ENCODE measurements at regions not wholly inside any gene's neighbourhood (a gene's known extent, or its start where the extent isn't known, plus 50 kb on each side); places are given as distances from the start of the nearest gene placed in this dataset.
"Not testable (repeated sequence)": the region's sequence is repeated elsewhere in the genome, so short reads cannot be mapped to it uniquely, and the experiment has no call there.

DNA sequence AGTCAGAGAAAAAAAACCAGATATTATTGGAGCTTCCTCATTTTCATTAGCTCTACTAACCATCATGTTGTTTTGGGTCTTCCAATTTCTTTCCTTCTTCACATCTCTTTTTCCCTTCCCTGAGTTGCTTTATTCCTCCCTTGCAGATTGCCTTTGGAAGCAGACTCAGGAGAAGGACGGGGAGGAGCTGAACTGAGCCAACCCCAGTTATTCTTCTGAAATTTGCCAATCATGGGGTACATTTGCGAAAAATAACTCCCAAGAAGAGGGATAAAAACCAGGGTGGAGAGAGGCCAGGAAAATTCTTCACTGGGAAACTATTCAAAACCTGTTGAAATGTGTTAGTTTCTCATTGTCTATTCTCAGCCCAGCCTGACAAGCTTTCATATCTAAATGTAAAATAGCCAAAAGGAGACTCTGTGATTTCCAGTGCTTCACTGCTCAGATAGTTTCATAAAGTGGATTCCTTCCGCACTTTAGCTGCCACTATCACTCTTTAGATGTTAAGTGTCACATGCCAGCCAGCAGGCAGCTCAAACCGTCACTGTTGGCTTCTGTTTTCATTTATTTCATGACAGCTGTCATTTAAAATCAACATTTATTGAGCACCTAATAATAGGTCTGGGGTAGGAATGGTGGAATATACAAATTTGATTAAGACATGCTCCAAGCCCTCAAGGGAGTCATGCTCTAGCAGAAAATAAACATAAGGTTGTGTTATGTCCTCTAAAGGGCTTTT is 204.5 kb downstream of the SREK1 start:
- no peak for DNase-seq (ENCODE audit: low spot score)

DNA sequence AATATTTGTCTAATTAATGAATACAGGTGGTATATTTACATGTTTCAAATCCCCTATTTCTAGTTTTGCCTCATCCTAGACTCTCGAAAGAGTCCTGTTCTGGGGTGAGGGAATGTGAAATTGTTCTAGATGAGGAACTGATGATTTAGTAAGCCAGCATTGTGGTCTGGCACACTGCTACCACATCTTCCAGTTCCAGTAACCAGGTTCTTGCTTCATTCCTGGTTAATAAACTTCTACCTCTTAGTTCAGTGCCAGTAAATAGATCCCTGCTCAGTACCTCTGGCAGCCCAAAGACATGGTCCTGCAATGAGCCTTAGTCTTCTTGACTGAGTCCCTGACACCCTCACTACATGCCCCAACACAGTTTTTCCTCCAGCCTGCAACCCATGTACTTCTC is 207.7 kb downstream of the SREK1 start:
- no peak for DNase-seq (ENCODE audit: low spot score)

DNA sequence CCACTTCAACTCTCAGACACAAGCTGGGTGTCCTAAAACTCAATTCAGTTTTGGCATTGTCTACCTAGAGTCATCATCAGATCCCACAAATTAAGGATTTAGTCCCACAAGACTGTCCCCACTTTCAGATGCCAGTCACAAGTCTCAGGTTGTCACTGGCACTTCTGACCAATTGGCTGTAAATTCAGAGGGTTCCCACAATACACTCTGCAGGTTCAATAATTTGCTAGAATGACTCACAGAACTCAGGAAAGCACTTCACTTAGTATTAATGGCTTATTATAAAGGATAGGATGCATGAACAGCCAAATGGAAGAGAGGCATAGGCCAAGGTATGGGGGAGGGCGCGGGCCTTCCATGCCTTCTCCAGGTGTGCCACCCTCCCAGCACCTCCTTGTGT is 209.1 kb downstream of the SREK1 start:
- no peak for DNase-seq (ENCODE audit: low spot score)

DNA sequence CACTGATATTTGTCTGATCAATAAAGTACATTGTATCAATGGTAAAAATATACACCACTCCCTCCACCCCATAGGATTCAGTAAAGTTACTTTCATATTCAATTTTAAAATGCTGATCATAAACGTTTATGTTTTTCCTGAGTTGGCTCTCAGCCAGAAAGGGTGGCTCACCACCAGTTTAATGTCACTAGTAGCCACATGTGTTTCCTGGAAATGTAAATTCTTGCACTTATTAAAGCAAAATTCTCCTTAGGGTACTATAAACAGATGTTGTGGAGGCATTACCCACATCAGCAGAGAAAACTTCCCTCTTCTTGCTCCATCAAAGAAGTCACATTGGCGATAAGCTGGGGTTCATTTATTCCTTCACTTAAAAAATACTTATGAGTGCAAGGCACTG is 210.3 kb downstream of the SREK1 start:
- no peak for DNase-seq (ENCODE audit: low spot score)

DNA sequence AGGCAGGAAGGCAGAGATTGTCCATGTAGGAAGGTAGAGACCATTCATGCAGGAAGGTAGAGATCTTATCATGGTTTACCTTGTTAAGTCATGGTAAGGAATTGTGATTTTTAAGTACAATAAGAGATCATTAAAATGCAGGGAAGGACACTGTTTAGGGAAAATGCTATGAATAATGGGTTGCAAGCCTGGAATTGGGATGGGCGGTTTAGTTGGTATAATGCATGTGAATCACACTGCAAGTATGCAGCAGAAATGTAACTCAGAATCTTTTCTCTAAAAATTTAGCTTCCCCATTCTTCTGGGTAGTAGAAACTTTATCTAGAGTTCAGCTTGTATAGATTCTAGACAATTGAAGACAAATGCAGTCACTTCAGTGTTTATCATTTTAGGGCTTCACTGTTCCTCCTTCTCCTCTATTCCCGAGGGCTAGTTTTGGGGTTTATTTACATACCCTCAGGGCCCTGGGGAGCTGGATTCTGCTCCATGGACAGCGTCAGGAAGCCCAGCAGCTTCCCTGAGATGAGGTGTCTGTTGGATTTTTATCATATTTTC is 212.0 kb downstream of the SREK1 start:
- peak; percentile 48 for DNase-seq (ENCODE audit: low spot score)

DNA sequence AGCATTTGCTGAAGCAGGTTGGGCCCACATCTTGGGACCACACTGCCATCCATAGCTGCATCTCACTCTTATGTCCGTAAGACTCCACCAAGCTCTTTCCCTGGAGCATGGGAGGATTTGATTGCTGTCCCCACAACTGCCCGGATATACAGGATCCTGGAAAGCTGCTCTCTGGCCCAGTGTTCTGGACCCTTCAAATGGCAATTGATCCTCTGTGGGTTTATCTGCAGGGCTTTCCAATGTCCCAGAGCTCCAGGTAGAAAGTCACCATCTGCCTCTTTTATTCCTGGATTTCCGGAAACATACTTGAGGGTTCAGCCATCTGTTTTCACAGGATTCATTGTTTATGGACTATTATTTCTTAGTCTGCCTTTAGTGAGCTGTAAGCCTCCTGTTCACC is 214.6 kb downstream of the SREK1 start:
- no peak for DNase-seq (ENCODE audit: low spot score)

DNA sequence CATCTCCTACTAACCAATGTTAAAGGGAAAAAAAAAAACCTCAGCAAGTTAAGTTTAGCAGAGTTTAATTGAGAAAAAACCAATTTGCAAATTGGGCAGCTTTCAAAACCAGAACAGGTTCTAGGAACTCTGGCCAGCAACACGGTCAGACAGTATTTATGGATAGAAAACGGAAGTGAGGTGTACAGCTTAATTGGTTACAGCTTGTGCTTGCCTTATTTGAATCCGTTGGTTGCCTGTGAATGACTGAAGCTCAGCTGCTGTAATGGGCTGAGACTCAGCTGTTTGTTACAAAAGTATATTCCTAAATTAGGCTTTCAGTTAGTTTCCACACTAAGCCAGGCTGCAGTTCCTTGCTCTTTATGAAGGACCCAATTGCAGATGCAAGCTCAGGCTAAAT is 217.0 kb downstream of the SREK1 start:
- DNase-seq (ENCODE audit: low spot score), result no peak

DNA sequence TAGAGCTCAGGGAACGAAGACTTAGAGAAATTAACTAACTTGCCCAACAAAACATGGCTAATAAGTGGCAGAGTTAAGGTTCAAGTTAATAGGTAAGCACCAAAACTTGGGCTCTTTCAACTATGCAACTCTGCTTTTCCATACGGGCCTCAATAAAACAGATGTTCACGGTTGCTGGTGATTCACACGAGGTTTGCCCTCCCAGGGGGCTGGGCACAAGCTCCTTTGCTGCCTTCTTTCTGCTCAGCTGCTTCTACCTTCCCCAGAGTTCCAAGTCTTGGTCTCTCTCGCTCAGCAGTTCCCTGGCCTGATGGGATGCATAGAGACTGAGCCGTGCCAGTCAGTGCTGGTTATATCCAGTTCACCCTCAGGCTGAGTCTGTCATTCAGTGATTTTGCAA is 217.9 kb downstream of the SREK1 start:
- no peak for DNase-seq (ENCODE audit: low spot score)

DNA sequence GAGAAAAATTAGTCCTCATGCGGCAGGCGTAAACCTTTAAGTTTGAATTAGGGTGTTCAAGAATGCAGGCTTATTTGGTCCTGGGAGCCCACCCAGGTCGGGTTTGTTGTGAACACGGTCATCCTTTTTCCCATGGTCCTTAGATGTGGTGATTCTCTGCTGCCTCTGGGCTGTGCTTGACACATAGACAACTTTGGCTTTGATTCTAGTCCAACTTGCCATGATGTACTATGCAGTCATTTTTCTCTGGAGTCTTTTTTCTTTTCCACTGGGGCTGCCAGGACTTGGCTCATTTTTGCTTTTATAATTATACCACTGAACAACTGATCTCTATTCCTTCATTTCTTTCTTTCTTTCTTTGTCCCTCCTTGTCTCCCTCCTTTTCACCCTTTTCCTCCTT is 218.6 kb downstream of the SREK1 start:
- no peak for DNase-seq (ENCODE audit: low spot score)

DNA sequence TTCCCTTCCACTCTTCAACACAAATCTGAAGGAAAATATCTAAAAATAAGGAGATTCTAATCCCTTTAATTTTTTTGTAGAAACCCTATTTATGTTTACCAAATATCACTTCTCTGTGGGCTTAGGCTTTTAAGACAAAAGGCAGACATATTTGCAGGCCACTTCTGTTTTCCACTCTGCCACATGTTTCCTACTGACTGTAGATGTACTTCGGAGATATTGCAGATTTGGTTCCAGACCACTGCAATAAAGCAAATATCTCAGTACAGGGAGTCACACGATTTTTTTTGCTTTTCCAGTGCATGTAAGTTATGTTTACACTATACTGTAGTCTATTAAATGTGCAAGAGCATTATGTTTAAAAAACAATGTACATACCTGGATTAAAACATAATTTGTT is 219.0 kb downstream of the SREK1 start:
- DNase-seq (ENCODE audit: low spot score), result no peak

DNA sequence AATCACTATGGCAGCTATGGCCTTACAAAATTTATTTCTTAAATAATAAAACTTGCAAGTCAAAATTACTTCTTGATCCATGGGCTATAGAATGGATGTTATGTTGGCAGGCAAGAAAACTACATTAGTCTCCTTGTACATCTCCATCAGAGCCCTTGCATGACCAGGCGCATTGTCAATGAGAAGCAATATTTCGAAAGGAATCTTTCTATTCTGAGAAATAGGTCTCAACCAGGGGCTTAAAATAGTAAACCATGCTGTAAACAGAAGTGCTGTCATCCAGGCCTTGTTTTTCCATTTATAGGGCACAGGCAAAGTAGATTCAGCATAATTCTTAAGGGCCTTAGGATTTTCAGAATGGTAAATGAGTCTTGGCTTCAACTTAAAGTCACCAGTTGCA is 220.1 kb downstream of the SREK1 start:
- DNase-seq (ENCODE audit: low spot score), result no peak

DNA sequence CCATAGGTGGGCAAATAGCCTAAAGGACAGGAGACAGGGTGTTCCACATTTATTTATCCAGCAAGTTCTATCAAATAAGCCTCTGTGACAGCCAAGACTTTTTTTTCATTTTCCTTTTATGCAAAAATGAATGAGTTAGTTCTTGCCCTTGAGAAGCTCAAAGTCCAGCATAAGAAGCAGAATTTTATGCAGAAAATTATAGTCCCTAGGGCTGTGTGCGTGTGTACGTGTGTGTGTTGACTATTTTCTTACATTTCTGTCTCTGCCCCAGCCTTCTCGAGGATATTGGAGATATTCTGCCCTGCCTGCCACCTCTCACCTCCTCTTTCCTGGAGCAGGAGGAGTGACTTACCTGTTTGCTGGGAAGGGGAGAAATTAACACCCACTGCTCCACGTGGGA is 221.9 kb downstream of the SREK1 start:
- no peak for DNase-seq (ENCODE audit: low spot score)

DNA sequence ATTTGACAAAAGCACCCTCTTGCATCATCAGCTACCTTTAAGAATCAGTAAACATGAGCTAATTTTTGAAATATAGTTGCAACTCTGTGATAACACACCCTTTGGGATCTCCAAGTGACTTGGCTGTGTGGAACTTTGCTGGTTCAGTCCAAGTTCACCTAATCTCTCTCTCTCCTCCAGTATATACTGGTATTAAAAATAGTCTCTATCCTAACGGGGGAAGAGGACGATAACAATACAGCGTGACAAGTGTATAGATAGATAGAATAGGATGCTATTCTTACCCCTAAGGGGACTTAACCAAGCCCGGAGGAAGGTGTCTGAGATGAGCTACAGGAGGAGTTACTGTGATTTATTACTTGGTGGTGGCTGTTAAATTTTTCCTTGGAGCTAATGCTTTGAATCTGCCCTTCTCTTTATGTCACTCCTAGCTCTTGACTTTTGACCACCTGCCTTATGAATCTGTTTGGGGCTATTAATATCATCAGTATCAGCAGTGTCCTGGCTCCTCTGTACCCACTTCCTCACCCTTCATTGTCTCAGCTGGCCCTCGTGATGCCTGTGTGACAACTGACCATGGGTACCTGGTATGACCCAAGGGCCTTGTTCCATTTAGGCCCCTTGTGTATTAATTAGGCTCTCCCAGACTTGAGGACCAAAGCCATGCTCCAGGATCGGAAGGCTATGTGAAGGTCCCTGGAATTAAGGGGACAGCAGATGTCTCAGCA is 223.9 kb downstream of the SREK1 start:
- DNase-seq (ENCODE audit: low spot score), result no peak

DNA sequence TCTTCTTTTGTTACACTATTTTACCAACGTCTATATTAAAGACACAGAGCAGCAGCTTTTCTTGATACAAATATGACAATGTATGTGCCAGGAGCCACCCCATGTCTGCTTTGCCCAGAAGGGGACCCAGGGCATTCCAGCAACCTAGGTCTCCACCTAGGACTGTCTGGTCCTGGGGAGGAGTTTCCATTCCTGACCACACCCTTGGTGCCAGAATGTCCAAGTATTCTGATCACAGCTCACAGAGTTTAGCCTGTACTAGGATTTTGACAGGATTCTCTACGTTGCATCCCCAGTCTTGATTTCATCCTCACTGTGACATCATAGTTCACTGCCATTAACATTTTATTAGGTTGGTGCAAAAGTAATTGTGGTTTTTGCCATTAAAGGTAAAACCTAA is 224.7 kb downstream of the SREK1 start:
- no peak for DNase-seq (ENCODE audit: low spot score)

DNA sequence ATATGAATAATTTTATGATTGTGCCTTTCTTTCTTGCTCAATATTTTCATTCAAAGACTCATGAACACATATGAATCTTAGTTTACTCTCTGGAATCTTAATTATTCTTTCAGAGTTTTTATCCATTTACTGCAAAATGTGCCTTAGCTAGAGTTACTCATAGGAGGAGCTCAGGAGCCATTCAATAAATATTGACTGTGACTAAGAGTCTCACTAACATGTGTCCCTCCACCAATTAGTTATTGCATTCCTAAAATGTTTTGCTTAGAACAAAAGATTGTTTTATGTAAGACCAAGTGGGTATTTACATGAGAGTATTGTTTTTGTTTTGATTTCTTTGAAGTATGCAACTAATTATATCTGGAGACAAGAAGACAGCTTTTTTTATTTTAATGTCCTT is 218.4 kb upstream of the MAST4 start:
- DNase-seq (ENCODE audit: low spot score), result no peak

DNA sequence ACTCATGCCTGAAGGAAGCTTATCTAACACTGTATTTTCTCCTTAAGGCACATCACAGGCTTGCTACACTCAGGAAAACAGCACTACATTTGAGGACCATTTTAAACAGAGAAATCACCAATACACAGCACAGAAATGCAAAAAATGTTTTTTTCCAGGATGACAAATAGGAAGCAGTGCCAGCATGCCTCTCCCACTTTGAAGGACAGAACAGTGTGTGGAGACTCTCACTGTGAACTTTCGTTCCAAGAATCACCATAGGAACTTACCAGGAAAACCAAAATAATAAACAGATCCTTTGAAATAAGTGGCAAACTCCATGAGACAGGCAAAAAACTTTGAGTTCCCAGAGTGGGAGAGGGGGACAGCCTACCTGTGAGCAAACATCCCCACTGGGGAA is 217.8 kb upstream of the MAST4 start:
- DNase-seq (ENCODE audit: low spot score), result no peak

DNA sequence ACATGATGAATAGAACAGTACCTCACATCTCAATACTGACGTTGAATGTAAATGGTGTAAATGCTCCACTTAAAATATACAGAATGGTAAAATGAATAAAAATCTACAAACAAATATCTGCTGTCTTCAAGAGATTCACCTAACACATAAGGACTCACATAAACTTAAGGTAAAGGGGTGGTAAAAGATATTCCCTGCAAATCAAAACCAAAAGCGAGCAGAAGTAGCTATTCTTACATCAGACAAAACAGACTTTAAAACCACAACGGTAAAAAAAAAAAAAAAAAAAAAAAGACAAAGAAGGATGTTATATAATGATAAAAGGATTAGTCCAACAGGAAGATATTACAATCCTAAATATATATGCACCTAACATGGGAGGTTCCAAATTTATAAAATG is 214.0 kb upstream of the MAST4 start:
- no peak for DNase-seq (ENCODE audit: low spot score)

DNA sequence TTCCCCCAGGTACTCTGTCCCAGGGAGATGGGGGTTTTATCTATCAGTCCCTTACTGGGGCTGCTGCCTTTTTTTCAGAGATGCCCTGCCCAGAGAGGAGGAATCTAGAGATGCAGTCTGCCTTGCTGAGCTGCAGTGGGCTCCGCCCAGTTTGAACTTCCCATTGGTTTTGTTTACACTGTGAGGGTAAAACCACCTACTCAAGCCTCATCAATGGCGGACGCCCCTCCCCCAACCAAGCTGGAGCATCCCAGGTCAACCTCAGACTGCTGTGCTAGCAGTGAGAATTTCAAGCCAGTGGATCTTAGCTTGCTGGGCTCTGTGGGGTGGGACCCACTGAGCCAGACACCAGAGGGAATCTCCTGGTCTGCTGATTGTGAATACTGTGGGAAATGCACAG is 191.0 kb upstream of the MAST4 start:
- not testable (repeated sequence) for DNase-seq (ENCODE audit: low spot score)

DNA sequence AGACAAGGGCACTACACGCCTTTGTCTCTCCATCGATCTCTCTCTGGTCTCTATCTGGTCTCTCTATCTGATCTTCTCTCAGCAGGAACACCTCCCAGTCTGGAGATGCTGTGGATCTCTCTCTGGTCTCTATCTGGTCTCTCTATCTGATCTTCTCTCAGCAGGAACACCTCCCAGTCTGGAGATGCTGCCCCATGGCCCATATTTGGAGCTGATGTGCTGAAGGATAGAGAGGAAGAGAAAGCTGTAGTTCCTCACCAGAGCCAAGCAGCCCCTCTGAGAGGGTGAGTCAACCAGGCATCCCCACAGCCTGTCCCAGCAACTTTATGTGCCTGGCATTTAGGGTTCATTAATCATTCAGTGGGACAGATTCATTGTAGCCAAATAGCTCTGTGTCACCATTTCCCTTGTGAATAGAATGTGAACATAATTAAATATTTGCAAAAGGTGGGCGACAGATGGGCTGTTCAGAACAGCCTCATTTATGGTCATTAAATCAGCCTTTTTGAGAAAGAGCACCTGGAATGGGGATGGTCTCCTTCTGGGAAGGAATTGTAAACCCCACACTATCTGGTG is 189.3 kb upstream of the MAST4 start:
- no peak for DNase-seq (ENCODE audit: low spot score)

DNA sequence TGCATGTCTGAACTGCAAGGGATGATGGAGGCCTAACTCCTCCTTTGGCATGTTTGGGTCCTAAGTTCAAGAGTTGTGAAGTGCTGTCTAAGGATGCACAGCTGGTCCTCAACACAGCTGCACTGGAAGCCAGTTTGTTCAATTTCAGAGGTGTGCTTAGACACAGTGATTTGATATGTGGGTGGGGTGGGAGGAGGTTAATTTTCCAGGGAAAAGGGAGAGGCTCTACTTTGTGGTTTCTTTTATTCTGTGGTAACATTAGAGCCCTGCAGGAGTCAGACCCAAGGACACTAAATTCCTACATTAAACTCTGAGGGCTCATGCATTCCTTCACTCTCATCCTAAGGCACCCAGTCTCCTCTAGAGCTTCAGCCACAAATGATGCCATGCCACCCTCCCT is 188.4 kb upstream of the MAST4 start:
- DNase-seq (ENCODE audit: low spot score), result no peak

DNA sequence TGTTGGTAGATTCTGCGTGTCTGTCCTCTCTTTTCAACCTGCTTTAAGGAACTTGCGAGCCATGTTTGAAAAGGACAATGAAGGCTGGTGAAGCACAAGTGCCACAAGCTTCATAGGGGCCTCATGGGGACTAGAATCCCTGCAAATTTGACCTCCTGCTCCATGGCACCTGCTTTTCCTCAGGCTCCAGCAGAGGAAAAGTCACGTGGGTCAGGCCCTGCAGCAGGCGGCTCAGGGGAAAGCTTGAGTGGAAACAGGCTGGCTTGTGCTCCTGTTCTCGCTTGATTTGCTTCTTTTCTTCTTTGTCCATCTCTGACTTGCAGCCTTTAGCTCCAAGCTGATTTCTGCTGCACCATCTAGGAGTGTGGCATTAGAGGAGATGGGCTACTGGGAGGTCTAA is 187.6 kb upstream of the MAST4 start:
- no peak for DNase-seq (ENCODE audit: low spot score)

DNA sequence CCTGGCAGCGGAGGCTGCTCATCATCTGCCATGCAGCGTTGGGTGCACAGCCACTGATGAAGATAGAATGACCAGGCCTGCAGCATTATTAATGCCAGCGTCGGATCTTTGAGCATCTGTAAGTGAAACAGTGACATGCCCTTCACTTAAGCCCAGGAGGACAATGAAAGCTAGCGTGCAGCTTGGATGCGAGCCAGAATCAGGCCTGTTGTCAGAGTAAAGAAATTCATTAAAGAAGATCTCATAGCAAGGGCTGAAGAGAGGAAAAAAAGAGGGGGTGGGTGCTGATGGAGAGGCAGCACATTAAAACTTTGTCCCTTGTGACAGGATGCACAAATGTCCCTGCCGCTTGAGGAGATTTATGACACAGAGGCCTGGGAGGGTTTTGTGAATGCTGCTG is 186.1 kb upstream of the MAST4 start:
- no peak for DNase-seq (ENCODE audit: low spot score)

DNA sequence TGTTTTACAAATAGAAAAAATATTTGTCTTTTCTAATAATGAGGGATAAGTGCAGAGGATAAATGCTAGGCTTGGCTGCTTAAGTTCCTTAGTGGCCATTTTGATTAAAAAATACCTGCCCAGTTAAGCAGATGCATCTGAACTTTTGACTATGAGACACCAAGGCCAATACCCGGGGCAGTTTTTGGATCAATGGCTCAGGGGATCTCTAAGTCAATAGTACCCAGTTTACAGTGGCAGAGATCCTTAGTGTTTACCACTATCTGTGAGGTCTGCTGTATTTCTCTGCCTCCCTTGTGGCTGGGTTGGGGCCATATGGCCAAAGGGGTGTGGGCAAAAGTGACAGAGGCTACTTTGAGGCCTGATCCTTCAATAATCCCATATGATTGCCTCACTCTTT is 184.5 kb upstream of the MAST4 start:
- no peak for DNase-seq (ENCODE audit: low spot score)
